ENCODE measurements at regions not wholly inside any gene's neighbourhood (a gene's known extent, or its start where the extent isn't known, plus 50 kb on each side); places are given as distances from the start of the nearest gene placed in this dataset.
A peak's percentile ranks its signal among the peaks of the same experiment; 100 is the strongest.
"Not testable (repeated sequence)": the region's sequence is repeated elsewhere in the genome, so short reads cannot be mapped to it uniquely, and the experiment has no call there.

- H4K20me1 ChIP-seq: no peaks in the 10 kb centered on the region
- no peak for TF ChIP-seq Cebpa-rat (IDR thresholded peaks at IDR 0.05)
- H3K9ac ChIP-seq: no peak overlapping the region
- no peaks in the 10 kb centered on the region for H3K27me3 ChIP-seq
- no peak overlapping the region for H3K4me2 ChIP-seq
- H3K4me1 ChIP-seq: peaks cover 5 to 14% (median 9%) of the 10 kb centered on the region in 10 experiments; a peak in 17 of 20 replicates
- no peaks in the 10 kb centered on the region for H3K36me3 ChIP-seq
- no peak overlapping the region for H3K27ac ChIP-seq
- H3K4me3 ChIP-seq: no peak overlapping the region
- H3K9me3 ChIP-seq (replicated peaks in 1 of 11): no peaks in the 10 kb centered on the region
Observed at GRCh38 chr3:5757213-5757804, 569.8 kb downstream of the EDEM1 start.

- no peak overlapping the region for H3K4me2 ChIP-seq
- H3K36me3 ChIP-seq: no peaks in the 10 kb centered on the region
- H3K9me3 ChIP-seq (replicated peaks in 1 of 11): no peaks in the 10 kb centered on the region
- H3K4me1 ChIP-seq: peaks cover 5 to 14% (median 9%) of the 10 kb centered on the region in 10 experiments; a peak in 17 of 20 replicates
- no peak overlapping the region for H3K9ac ChIP-seq
- H3K27ac ChIP-seq: no peak overlapping the region
- no peaks in the 10 kb centered on the region for H3K27me3 ChIP-seq
- no peaks in the 10 kb centered on the region for H4K20me1 ChIP-seq
- no peak overlapping the region for H3K4me3 ChIP-seq
- no peak for TF ChIP-seq Cebpa-rat (IDR thresholded peaks at IDR 0.05)
Observed at GRCh38 chr3:5758699-5759098, 571.2 kb downstream of the EDEM1 start.

- no peaks in the 10 kb centered on the region for H3K27me3 ChIP-seq
- no peaks in the 10 kb centered on the region for H3K4me1 ChIP-seq
- no peak overlapping the region for H3K4me2 ChIP-seq
- no peaks in the 10 kb centered on the region for H4K20me1 ChIP-seq
- H3K27ac ChIP-seq: no peak overlapping the region
- no peak overlapping the region for H3K4me3 ChIP-seq
- no peaks in the 10 kb centered on the region for H3K9me3 ChIP-seq (replicated peaks in 1 of 11)
- no peak overlapping the region for H3K9ac ChIP-seq
- no peaks in the 10 kb centered on the region for H3K36me3 ChIP-seq
- TF ChIP-seq Cebpa-rat (IDR thresholded peaks at IDR 0.05): no peak
Observed at GRCh38 chr3:5762506-5762905, 575.0 kb downstream of the EDEM1 start.

GRCh38 chr3:5766848-5767247 is 579.3 kb downstream of the EDEM1 start:
- H3K36me3 ChIP-seq: no peaks in the 10 kb centered on the region
- no peak overlapping the region for H3K27ac ChIP-seq
- H3K4me1 ChIP-seq: peaks cover 0 to 8% (median 0%) of the 10 kb centered on the region in 10 experiments; a peak in 2 of 20 replicates
- H3K9me3 ChIP-seq (replicated peaks in 1 of 11): no peaks in the 10 kb centered on the region
- H3K4me2 ChIP-seq: no peak overlapping the region
- no peaks in the 10 kb centered on the region for H4K20me1 ChIP-seq
- H3K4me3 ChIP-seq: no peak overlapping the region
- no peaks in the 10 kb centered on the region for H3K27me3 ChIP-seq
- no peak overlapping the region for H3K9ac ChIP-seq
- no peak for TF ChIP-seq Cebpa-rat (IDR thresholded peaks at IDR 0.05)

GRCh38 chr3:5767304-5767703 is 579.8 kb downstream of the EDEM1 start:
- Histone ChIP-seq H3K4me3 (no peak overlapping the region), H3K9ac (no peak overlapping the region), H3K4me1 (peaks cover 0 to 8% (median 0%) of the 10 kb centered on the region in 10 experiments; a peak in 2 of 20 replicates), H3K9me3 (replicated peaks in 1 of 11) (no peaks in the 10 kb centered on the region), H3K27ac (no peak overlapping the region), H3K4me2 (no peak overlapping the region), H3K36me3 (no peaks in the 10 kb centered on the region), H3K27me3 (no peaks in the 10 kb centered on the region), H4K20me1 (no peaks in the 10 kb centered on the region)
- no peak for TF ChIP-seq Cebpa-rat (IDR thresholded peaks at IDR 0.05)

GRCh38 chr3:5768281-5768945 is 580.9 kb downstream of the EDEM1 start:
- Histone ChIP-seq H4K20me1 (no peaks in the 10 kb centered on the region), H3K27me3 (no peaks in the 10 kb centered on the region), H3K4me1 (peaks cover 0 to 8% (median 0%) of the 10 kb centered on the region in 10 experiments; a peak in 2 of 20 replicates), H3K27ac (no peak overlapping the region), H3K4me3 (no peak overlapping the region), H3K36me3 (no peaks in the 10 kb centered on the region), H3K4me2 (peak overlapping the region in 1 of 11 experiments; percentile 5; a peak in 1 of 22 replicates), H3K9me3 (replicated peaks in 1 of 11) (no peaks in the 10 kb centered on the region), H3K9ac (no peak overlapping the region)
- TF ChIP-seq Cebpa-rat (IDR thresholded peaks at IDR 0.05): no peak

GRCh38 chr3:5769825-5770224 is 582.3 kb downstream of the EDEM1 start:
- Histone ChIP-seq H3K4me3 (no peak overlapping the region), H3K36me3 (no peaks in the 10 kb centered on the region), H3K4me1 (peaks cover 0 to 8% (median 0%) of the 10 kb centered on the region in 10 experiments; a peak in 2 of 20 replicates), H3K27ac (no peak overlapping the region), H3K9me3 (replicated peaks in 1 of 11) (no peaks in the 10 kb centered on the region), H4K20me1 (no peaks in the 10 kb centered on the region), H3K27me3 (no peaks in the 10 kb centered on the region), H3K9ac (no peak overlapping the region), H3K4me2 (no peak overlapping the region)
- no peak for TF ChIP-seq Cebpa-rat (IDR thresholded peaks at IDR 0.05)

GRCh38 chr3:5774337-5774736 is 586.8 kb downstream of the EDEM1 start:
- H3K9ac ChIP-seq: no peak overlapping the region
- H3K4me1 ChIP-seq: no peaks in the 10 kb centered on the region
- H3K27ac ChIP-seq: no peak overlapping the region
- no peaks in the 10 kb centered on the region for H3K27me3 ChIP-seq
- TF ChIP-seq Cebpa-rat (IDR thresholded peaks at IDR 0.05): no peak
- no peak overlapping the region for H3K4me2 ChIP-seq
- no peak overlapping the region for H3K4me3 ChIP-seq
- H3K9me3 ChIP-seq (replicated peaks in 1 of 11): no peaks in the 10 kb centered on the region; a peak in 1 of 22 replicates
- H4K20me1 ChIP-seq: no peaks in the 10 kb centered on the region
- H3K36me3 ChIP-seq: no peaks in the 10 kb centered on the region

- not testable (repeated sequence) for H3K4me3 ChIP-seq; H3K27ac ChIP-seq; H3K4me2 ChIP-seq; H4K20me1 ChIP-seq; H3K4me1 ChIP-seq; H3K36me3 ChIP-seq; H3K9ac ChIP-seq; H3K27me3 ChIP-seq; H3K9me3 ChIP-seq (replicated peaks in 1 of 11)
Observed at GRCh38 chr3:5775100-5775499, 587.6 kb downstream of the EDEM1 start.

- Histone ChIP-seq H3K4me1 (peaks cover 0 to 8% (median 0%) of the 10 kb centered on the region in 10 experiments; a peak in 1 of 20 replicates), H3K9me3 (replicated peaks in 1 of 11) (no peaks in the 10 kb centered on the region), H3K4me3 (no peak overlapping the region), H3K9ac (no peak overlapping the region), H3K27me3 (no peaks in the 10 kb centered on the region), H3K36me3 (no peaks in the 10 kb centered on the region), H3K27ac (no peak overlapping the region), H4K20me1 (no peaks in the 10 kb centered on the region), H3K4me2 (no peak overlapping the region)
- TF ChIP-seq Cebpa-rat (IDR thresholded peaks at IDR 0.05): no peak
Observed at GRCh38 chr3:5784690-5785089, 597.2 kb downstream of the EDEM1 start.

Measured in BLaER1 treated with 17β-estradiol and CSF1 and Interleukin-3, amounts not matched to agents 10 nM and 100 nM (cell line).